HEK293 (cell line): ENCODE measurements at regions not wholly inside any gene's neighbourhood (a gene's known extent, or its start where the extent isn't known, plus 50 kb on each side); places are given as distances from the start of the nearest gene placed in this dataset.

Experiments used
- CTCF ChIP-seq: fragments of 450-650 bp; formaldehyde crosslinking; IDR thresholded peaks from 2 replicates; pipeline ENCODE4 v1.5.1; 2016; ENCODE audit warnings: missing biosample characterization, missing genetic modification characterization
- KLF16 ChIP-seq: fragments of 450-650 bp; formaldehyde crosslinking; IDR thresholded peaks from 2 replicates; pipeline ENCODE4 v1.5.1; 2017; ENCODE audit warnings: missing biosample characterization, missing genetic modification characterization
- PATZ1 ChIP-seq: fragments of 450-650 bp; formaldehyde crosslinking; IDR thresholded peaks from 2 replicates; pipeline ENCODE4 v1.5.1; 2016; ENCODE audit warnings: missing biosample characterization, missing genetic modification characterization
- PBX3 ChIP-seq: sonication (generic); formaldehyde crosslinking; IDR thresholded peaks from 2 replicates; pipeline ENCODE4 v1.8.1; 2022; ENCODE audit warnings: mild to moderate bottlenecking, moderate library complexity, missing genetic modification reagents
- REST ChIP-seq: fragments of 450-650 bp; formaldehyde crosslinking; IDR thresholded peaks from 2 replicates; pipeline ENCODE4 v1.5.1; 2016; ENCODE audit warnings: missing biosample characterization, missing genetic modification characterization
- TSHZ1 ChIP-seq: fragments of 450-650 bp; formaldehyde crosslinking; IDR thresholded peaks from 2 replicates; pipeline ENCODE4 v1.5.1; 2016; ENCODE audit warnings: missing biosample characterization, missing genetic modification characterization, borderline replicate concordance
- ZBTB20 ChIP-seq: fragments of 450-650 bp; formaldehyde crosslinking; IDR thresholded peaks from 2 replicates; pipeline ENCODE4 v1.5.1; 2016; ENCODE audit warnings: missing biosample characterization, missing genetic modification characterization
- ZBTB44 ChIP-seq: fragments of 450-650 bp; IDR thresholded peaks from 2 replicates; pipeline ENCODE4 v1.5.1; 2018; ENCODE audit warnings: missing biosample characterization, mild to moderate bottlenecking, missing genetic modification characterization
- ZNF2 ChIP-seq: fragments of 450-650 bp; formaldehyde crosslinking; IDR thresholded peaks from 2 replicates; pipeline ENCODE4 v1.5.1; 2016; ENCODE audit warnings: missing biosample characterization, missing genetic modification characterization
- ZNF274 ChIP-seq, 2 experiments: fragments of 200-500 bp in 1 of 2; fragments of 450-650 bp in 1 of 2; sonication (Bioruptor generic) in 1 of 2; formaldehyde crosslinking in 1 of 2; IDR thresholded peaks; 2 replicates each; pipeline versions ENCODE4 v1.5.1 to v1.6.1; 2014 to 2016; ENCODE audit warnings: borderline replicate concordance in 1 of 2, inconsistent platforms in 1 of 2, low read length in 1 of 2, missing biosample characterization in 1 of 2, missing genetic modification characterization in 1 of 2
- ZNF280D ChIP-seq: fragments of 450-650 bp; formaldehyde crosslinking; IDR thresholded peaks from 2 replicates; pipeline ENCODE4 v1.5.1; 2016; ENCODE audit warnings: missing biosample characterization, missing genetic modification characterization
- ZNF791 ChIP-seq: fragments of 450-650 bp; formaldehyde crosslinking; IDR thresholded peaks from 2 replicates; pipeline ENCODE4 v1.5.1; 2016; ENCODE audit warnings: missing biosample characterization, missing genetic modification characterization
- ZNF843 ChIP-seq: fragments of 450-650 bp; formaldehyde crosslinking; IDR thresholded peaks from 2 replicates; pipeline ENCODE4 v1.5.1; 2016; ENCODE audit warnings: missing biosample characterization, missing genetic modification characterization
- TF ChIP-seq, protein P1 (sequence below): fragments of 450-650 bp; formaldehyde crosslinking; IDR thresholded peaks from 2 replicates; pipeline ENCODE4 v1.5.1; 2016; ENCODE audit warnings: missing biosample characterization, missing genetic modification characterization, low read depth

- TF ChIP-seq ZBTB20 (tag by site-specific recombination) (no peak), CTCF (tag by site-specific recombination) (no peak), TSHZ1 (tag by site-specific recombination) (no peak), PATZ1 (tag by site-specific recombination) (no peak), ZBTB44 (tag by site-specific recombination) (no peak), REST (tag by site-specific recombination) (no peak), PBX3 (CRISPR knock-in tag) (no peak), ZNF280D (tag by site-specific recombination) (no peak), ZNF791 (tag by site-specific recombination) (no peak), KLF16 (no peak), ZNF274 (IDR thresholded peaks at IDR 0.05; ENCODE audit: low read length) (no peak), ZNF274 (tag by site-specific recombination; IDR thresholded peaks at IDR 0.05; ENCODE audit: borderline replicate concordance) (no peak), ZNF2 (tag by site-specific recombination) (no peak), ZNF843 (tag by site-specific recombination) (no peak)
- TF ChIP-seq, protein P1, sequence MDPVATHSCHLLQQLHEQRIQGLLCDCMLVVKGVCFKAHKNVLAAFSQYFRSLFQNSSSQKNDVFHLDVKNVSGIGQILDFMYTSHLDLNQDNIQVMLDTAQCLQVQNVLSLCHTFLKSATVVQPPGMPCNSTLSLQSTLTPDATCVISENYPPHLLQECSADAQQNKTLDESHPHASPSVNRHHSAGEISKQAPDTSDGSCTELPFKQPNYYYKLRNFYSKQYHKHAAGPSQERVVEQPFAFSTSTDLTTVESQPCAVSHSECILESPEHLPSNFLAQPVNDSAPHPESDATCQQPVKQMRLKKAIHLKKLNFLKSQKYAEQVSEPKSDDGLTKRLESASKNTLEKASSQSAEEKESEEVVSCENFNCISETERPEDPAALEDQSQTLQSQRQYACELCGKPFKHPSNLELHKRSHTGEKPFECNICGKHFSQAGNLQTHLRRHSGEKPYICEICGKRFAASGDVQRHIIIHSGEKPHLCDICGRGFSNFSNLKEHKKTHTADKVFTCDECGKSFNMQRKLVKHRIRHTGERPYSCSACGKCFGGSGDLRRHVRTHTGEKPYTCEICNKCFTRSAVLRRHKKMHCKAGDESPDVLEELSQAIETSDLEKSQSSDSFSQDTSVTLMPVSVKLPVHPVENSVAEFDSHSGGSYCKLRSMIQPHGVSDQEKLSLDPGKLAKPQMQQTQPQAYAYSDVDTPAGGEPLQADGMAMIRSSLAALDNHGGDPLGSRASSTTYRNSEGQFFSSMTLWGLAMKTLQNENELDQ (tag by site-specific recombination), result no peak
Measured at GRCh38 chr4:89537281-89537680, 229.7 kb upstream of the GPRIN3 start.
